GM12892 (cell line): ENCODE measurements at regions not wholly inside any gene's neighbourhood (a gene's known extent, or its start where the extent isn't known, plus 50 kb on each side); places are given as distances from the start of the nearest gene placed in this dataset.

ENCODE experiments used
- POLR2A ChIP-seq: IDR thresholded peaks from 2 replicates; pipeline ENCODE4 v1.6.1; 2011; ENCODE audit warnings: low read depth, low read length, control low read depth
- POLR2AphosphoS5 ChIP-seq: IDR thresholded peaks from 2 replicates; pipeline ENCODE4 v1.6.1; 2011; ENCODE audit warnings: low read depth, low read length, control low read depth
- TAF1 ChIP-seq: IDR thresholded peaks from 2 replicates; pipeline ENCODE4 v1.6.1; 2011; ENCODE audit warnings: low read depth, mild to moderate bottlenecking, control low read depth, low read length, borderline replicate concordance

DNA sequence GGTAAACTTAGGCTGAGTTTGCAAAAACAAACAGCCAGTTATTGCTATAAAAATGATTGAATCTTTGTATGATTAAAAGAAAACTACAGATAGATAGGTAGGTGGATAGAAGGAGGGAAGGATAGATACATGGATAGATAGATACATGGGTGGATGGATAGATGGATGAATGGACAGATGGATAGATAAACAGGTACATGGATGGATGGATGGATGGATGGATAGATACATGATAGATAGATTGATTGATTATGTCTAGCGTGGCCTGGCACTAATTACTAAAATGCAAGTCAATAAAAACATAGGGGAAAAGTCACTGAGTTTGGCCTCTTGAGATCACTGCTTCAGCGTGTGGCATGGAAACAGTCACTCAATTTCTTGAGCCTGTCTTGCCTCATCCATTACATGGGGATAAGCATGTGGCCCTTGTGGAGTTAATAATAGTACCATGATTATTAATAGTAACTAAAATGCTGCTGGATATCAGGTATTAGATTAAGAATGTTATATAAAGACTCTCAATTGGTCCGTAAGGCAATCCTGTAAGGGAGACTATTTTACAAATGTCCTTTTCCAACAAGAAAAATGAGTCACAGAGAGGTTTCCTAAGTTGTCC is 184.9 kb downstream of the HS3ST3A1 start:
- TF ChIP-seq TAF1 = no peak
- no peak for TF ChIP-seq POLR2A
- no peak for TF ChIP-seq POLR2AphosphoS5
